Stimulated activated effector memory CD8-positive, alpha-beta T cell treated with anti-CD3 and anti-CD28 coated beads, Interleukin-12 subunit alpha, Interleukin-12 subunit beta, amount 100 ng/mL, for 72 hours (primary cell): ENCODE measurements at regions not wholly inside any gene's neighbourhood (a gene's known extent, or its start where the extent isn't known, plus 50 kb on each side); places are given as distances from the start of the nearest gene placed in this dataset.
"Not testable (repeated sequence)": the region's sequence is repeated elsewhere in the genome, so short reads cannot be mapped to it uniquely, and the experiment has no call there.

Source experiments
- ATAC-seq: fragments of 150-1000 bp; cut with Tn5 transposase; 2 replicates; pipeline ENCODE4 v1.10.0; 2021
- DNase-seq, 2 donors: peaks; one replicate each; pipeline ENCODE4 v3.0.0; 2021 to 2022; ENCODE audit warnings: low spot score in 2 of 2
- H3K27ac Mint-ChIP-seq: one replicate; pipeline ENCODE4 v1.8.0; 2022; ENCODE audit warnings: mild to moderate bottlenecking, mixed read lengths
- H3K36me3 Mint-ChIP-seq: one replicate; pipeline ENCODE4 v1.8.0; 2022; ENCODE audit warnings: mild to moderate bottlenecking, mixed read lengths
- H3K4me1 Mint-ChIP-seq: one replicate; pipeline ENCODE4 v1.8.0; 2022; ENCODE audit warnings: mixed read lengths
- H3K4me3 Mint-ChIP-seq: one replicate; pipeline ENCODE4 v1.8.0; 2022; ENCODE audit warnings: mild to moderate bottlenecking, mixed read lengths
- H3K9me3 Mint-ChIP-seq: one replicate; pipeline ENCODE4 v1.8.0; 2022; ENCODE audit warnings: mixed read lengths

DNA sequence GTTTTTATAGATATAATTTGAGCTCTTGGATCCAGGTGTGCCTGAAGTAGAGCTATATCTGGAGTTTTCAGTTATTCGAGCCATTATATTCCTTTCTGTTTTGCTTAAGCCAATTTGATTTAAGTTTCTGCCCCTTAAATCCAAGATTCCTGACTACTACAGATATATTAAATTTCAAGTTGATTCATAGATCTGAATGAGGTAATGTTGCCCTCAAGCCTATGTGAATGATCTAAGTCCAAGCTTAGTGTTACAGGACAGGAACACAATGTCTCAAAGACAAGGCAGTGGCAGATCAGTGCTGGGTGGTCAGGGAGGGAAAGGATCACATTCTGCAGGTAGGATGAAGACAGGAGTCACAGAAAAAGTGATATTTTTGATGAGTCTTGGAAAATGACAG lies 75.7 kb upstream of the CTBP2 start:
- H3K9me3 Mint-ChIP-seq: peaks cover 17% of the 10 kb centered on the region
- ATAC-seq (no peak), DNase-seq (no peak)
- no peak overlapping the region for H3K27ac Mint-ChIP-seq
- H3K4me3 Mint-ChIP-seq: no peak overlapping the region
- no peaks in the 10 kb centered on the region for H3K4me1 Mint-ChIP-seq
- H3K36me3 Mint-ChIP-seq: no peaks in the 10 kb centered on the region

DNA sequence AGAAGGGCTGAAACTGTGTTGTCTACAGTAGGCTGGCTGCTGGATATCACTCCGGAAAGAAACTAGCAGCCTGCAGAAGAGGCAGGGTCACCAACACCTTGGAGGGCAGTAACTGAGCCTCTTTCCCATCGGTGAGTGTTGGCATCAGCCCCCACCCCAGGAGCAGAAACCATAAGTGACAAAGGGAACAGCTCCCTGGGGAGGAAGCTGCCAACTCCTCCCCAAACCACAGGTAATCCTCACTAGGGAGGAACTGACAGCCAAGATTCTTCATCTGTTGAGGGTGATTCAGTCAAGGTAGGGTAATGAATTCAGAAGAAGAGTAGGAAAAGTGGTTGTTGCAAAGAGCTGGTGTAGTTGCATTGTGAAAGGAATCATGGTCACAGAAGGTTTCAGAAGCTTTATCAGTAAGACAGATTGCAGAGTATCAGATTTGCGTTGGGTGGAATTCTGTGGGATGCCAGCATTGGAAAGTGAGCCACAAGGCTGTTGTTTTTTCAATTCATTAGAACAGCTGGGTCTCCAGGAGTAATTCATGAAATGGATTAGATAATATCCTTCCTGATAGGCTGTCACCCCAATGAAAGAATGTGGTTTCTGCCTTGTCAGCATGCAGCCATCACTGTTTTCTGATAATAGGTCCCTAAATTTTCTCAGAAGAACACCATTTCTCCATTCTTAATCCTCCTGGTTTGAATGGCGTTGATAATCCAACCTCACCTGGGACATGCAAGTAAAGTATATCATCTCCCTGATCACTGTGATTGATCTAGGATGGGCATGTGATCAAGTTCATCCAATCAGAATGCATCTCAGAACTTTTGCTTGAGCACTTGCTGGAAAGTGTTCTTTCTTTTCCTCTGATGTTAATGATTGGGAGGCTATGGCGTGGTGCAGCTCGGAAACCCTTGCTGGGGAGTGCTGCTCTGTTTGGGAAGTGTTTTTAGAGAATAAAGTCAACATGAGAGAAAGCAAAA lies 75.0 kb upstream of the CTBP2 start:
- peaks cover 17% of the 10 kb centered on the region for H3K9me3 Mint-ChIP-seq
- no peak for DNase-seq
- no peaks in the 10 kb centered on the region for H3K4me1 Mint-ChIP-seq
- no peak for ATAC-seq
- no peaks in the 10 kb centered on the region for H3K36me3 Mint-ChIP-seq
- no peak overlapping the region for H3K4me3 Mint-ChIP-seq
- no peak overlapping the region for H3K27ac Mint-ChIP-seq

DNA sequence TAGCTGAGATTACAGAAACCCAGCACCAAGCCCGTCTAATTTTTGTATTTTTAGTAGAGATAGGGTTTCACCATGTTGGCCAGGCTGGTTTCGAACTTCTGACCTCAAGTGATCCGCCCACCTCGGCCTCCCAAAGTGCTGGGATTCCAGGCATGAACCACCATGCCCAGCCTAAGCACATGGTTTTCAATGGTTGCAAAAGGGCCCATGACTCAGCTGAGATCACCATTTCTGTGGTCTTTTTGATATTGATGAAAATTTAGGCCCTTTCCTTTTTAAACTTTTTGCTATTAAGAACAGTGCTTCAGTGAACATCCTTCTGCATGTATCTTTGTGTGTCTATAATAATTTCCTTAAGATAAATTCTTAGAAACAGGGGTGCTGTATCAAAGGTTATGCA lies 74.2 kb upstream of the CTBP2 start:
- not testable (repeated sequence) for H3K27ac Mint-ChIP-seq, H3K36me3 Mint-ChIP-seq, DNase-seq, ATAC-seq, H3K4me1 Mint-ChIP-seq, H3K4me3 Mint-ChIP-seq
- H3K9me3 Mint-ChIP-seq: peaks cover 17% of the 10 kb centered on the region

DNA sequence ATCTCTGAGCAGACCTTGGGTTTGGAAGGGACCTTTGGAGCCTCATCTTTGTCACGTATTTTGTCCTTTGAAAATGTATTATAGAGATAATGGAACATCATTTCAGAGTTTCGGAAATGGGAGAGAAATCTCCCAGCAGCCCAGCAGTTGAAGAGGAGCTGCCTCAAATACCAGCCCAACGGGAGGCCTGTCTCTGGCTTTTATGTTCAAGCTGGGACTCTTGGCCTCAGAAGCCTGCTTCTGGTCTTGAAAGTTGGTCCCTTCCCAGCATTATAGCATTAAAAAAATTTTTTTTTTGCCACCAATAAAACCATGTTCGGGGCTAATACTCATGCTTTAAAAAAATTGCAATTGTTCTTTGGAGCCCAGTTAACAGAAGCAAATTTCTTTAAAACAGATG lies 73.4 kb upstream of the CTBP2 start:
- DNase-seq (no peak), ATAC-seq (no peak)
- Mint-ChIP-seq H3K4me3 (no peak overlapping the region), H3K27ac (no peak overlapping the region), H3K9me3 (peaks cover 11% of the 10 kb centered on the region), H3K36me3 (no peaks in the 10 kb centered on the region), H3K4me1 (no peaks in the 10 kb centered on the region)

DNA sequence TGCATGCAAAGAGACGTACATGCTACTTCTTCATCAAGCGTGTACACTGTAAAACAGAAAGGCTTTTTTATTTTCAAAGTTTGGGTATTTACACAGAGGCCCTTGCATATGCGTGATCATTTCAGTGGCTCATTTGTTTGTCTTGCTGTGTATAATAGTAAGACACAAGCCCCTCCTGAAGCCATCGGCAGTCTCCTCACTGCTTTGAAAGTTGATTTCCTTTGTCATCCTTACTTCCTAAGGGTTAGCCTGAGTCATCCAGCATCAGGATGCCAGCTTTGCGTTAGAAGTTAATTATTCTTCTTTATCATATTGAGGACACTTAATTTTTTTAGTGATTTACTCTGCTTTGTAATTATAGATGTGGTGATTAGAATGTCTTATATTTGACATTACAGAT lies 72.5 kb upstream of the CTBP2 start:
- DNase-seq (no peak), ATAC-seq (no peak)
- Mint-ChIP-seq H3K36me3 (no peaks in the 10 kb centered on the region), H3K27ac (no peak overlapping the region), H3K4me1 (no peaks in the 10 kb centered on the region), H3K9me3 (peaks cover 3% of the 10 kb centered on the region), H3K4me3 (no peak overlapping the region)

DNA sequence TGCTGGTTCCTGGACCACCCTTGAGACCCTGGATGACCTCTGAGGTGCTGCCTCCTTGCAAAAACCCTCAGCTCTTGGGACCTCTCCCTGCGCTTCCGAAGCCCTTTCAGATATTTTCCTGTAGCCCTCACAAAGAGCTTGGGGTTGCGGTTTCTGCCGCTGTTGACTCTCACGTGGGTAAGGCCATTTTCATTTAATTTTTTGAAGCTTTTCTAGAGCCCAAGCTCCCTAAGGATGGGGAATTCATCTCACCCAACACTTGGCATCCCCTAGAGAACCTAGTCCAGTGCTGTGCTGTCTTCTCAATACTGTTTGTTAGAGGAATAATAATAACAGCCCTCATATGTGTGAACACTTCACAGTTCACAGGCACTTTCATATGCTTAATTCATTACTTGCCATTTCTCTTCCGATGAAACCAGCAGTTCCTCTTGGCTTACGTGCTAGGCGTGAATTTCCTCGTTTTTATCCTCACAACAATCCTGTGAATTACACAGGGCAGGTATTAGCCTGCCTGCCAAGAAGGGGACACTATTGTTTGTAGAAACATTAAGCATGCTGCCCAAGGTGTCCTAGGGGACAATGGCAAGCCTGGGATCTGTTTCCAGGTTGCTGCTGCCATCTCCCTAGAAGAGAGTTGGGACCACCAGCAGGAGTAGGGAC lies 71.6 kb upstream of the CTBP2 start:
- peaks cover 4% of the 10 kb centered on the region for H3K9me3 Mint-ChIP-seq
- no peak overlapping the region for H3K27ac Mint-ChIP-seq
- H3K4me1 Mint-ChIP-seq: no peaks in the 10 kb centered on the region
- no peak overlapping the region for H3K4me3 Mint-ChIP-seq
- DNase-seq (no peak), ATAC-seq (no peak)
- no peaks in the 10 kb centered on the region for H3K36me3 Mint-ChIP-seq

DNA sequence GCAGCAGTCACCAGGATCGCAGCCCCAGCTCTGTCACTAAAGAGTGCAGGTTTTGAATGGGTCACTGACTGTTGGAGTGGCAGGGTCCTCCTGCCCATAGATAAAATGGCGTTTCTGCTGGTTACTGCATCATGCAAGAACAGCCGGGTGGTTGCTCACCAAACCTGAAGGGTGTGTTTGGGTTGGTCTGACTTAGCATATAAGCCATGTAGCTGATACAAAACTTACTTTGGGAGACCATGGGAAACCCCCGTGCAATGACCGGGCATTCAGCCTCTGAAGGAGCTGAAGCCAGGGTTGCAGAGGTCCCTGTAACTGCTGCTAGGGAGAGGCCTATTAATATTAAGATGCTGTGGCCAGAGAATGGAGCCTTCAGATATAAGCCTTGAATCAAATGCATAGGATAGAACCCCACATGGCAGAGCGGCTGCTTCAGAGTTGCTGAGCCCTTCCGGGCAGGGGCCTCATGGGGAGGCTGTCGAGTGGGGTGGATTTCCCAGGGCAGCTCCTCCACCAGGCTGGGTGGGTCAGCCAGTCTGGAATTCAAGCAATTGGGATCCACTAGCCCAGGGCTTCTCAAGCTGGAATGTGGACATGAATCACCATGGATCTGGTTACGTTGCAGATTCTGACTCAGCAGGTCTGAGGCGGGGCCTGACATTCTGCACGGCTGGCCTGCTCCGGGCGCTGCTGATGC lies 70.9 kb upstream of the CTBP2 start:
- no peak for DNase-seq
- H3K4me3 Mint-ChIP-seq: no peak overlapping the region

DNA sequence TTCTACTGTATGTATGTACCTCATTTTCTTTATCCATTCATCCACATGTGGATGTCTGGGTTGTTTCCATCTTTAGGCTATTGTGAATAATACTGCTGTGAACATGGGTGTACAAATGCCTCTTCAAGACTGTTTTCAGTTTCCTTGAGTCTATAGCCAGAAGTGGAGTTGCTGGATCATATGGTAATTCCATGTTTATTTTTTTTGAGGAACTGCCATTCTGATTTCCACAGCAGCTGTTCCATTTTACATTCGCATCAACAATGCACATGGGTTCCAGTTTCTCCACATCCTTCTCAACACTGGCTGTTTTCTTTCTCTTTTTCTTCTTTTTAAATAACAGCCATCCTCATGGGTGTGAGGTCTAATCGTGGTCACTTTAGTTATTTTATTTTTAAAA lies 69.9 kb upstream of the CTBP2 start:
- ATAC-seq: no peak
- Mint-ChIP-seq H3K9me3 (peaks cover 2% of the 10 kb centered on the region), H3K4me3 (no peak overlapping the region), H3K36me3 (no peaks in the 10 kb centered on the region), H3K27ac (no peak overlapping the region), H3K4me1 (no peaks in the 10 kb centered on the region)
- no peak for DNase-seq

More for the DNA sequence above, 70.9 kb upstream of the CTBP2 start:
- no peak for ATAC-seq
- no peaks in the 10 kb centered on the region for H3K4me1 Mint-ChIP-seq
- H3K27ac Mint-ChIP-seq: no peak overlapping the region
- H3K9me3 Mint-ChIP-seq: peaks cover 2% of the 10 kb centered on the region
- H3K36me3 Mint-ChIP-seq: no peaks in the 10 kb centered on the region

DNA sequence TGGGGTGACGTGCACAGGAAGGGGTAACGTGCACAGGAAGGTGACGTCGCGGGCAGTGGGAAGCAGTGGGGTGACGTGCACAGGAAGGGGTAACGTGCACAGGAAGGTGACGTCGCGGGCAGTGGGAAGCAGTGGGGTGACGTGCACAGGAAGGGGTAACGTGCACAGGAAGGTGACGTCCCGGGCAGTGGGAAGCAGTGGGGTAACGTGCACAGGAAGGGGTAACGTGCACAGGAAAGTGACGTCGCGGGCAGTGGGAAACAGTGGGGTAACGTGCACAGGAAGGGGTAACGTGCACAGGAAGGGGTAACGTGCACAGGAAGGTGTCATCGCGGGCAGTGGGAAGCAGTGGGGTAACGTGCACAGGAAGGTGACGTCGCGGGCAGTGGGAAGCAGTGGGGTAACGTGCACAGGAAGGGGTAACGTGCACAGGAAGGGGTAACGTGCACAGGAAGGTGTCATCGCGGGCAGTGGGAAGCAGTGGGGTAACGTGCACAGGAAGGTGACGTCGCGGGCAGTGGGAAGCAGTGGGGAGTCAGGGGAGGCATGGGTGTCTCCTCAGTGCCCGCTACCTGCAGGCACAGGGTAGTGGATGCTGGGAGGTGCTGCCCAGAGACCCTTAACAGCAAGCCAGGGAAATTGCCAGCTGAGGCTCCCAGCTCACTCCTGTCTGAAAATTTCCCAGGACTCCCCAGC lies 68.0 kb upstream of the CTBP2 start:
- H3K4me1 Mint-ChIP-seq, ATAC-seq, DNase-seq, H3K9me3 Mint-ChIP-seq, H3K4me3 Mint-ChIP-seq, H3K27ac Mint-ChIP-seq, H3K36me3 Mint-ChIP-seq: not testable (repeated sequence)

DNA sequence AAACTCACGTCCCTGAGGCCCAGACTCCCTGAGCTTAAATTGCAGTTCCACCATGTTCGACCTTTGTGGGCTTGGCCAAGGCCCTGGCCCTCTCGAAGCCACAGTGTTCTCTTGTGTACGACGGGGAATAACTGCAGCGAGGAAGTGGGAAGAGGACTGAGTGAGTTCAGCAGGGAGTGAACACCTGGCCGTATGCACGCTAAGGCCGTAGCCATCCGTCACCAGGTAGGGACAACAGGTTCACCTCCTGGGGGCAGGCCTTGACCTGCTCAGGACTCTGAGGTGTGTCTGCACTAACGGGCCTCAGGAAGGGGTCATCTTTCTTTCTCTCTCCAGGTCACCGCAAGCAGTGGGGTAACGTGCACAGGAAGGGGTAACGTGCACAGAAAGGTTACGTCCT lies 67.2 kb upstream of the CTBP2 start:
- Mint-ChIP-seq H3K4me1 (no peaks in the 10 kb centered on the region), H3K9me3 (peaks cover 2% of the 10 kb centered on the region), H3K4me3 (no peak overlapping the region), H3K27ac (no peak overlapping the region), H3K36me3 (no peaks in the 10 kb centered on the region)
- ATAC-seq: no peak
- DNase-seq: no peak

DNA sequence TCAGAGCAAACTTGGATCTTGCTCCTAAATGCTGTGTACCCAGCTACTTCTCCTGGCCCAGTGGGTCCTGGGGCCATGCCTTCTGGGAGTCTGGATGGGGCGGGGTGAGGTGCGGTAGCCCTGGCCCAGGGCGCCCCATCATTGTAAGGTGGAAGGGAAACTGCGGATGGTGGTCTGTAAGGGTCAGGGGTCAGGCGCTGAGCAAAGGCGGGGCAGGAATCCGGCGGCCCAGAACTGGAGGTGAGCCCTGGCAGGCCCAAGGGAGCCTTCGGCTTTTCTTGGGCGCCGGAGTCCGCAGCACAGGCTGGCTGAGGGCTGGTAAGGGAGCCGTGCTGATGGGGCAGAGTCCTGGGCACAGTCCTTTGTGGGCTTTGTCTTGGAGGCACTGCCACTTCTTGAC lies 66.5 kb upstream of the CTBP2 start:
- ATAC-seq: no peak
- H3K4me3 Mint-ChIP-seq: no peak overlapping the region
- H3K27ac Mint-ChIP-seq: no peak overlapping the region
- H3K36me3 Mint-ChIP-seq: no peaks in the 10 kb centered on the region
- no peak for DNase-seq
- no peaks in the 10 kb centered on the region for H3K4me1 Mint-ChIP-seq
- peaks cover 2% of the 10 kb centered on the region for H3K9me3 Mint-ChIP-seq

DNA sequence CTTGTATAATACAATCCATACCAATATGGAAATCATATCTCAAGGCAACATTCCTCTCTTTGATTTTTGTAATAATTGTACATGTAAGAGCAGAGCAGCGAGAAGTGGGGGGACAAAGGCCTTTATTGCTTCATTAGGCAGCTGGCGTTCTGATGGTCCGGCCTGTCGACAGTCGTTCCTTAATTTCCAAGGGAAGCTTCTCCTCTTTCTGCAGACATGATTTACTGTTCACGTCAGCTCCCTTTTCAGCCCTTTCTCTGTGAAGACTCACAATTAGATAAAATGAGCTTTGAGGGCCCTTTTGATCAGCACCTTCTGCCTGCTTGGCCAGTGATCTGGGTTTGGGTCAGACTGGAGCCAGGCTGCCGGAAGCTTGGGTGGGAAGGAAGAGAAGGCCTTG lies 65.6 kb upstream of the CTBP2 start:
- no peak for ATAC-seq
- Mint-ChIP-seq H3K9me3 (peaks cover 2% of the 10 kb centered on the region), H3K4me3 (no peak overlapping the region), H3K27ac (no peak overlapping the region), H3K4me1 (no peaks in the 10 kb centered on the region), H3K36me3 (no peaks in the 10 kb centered on the region)
- DNase-seq: no peak

DNA sequence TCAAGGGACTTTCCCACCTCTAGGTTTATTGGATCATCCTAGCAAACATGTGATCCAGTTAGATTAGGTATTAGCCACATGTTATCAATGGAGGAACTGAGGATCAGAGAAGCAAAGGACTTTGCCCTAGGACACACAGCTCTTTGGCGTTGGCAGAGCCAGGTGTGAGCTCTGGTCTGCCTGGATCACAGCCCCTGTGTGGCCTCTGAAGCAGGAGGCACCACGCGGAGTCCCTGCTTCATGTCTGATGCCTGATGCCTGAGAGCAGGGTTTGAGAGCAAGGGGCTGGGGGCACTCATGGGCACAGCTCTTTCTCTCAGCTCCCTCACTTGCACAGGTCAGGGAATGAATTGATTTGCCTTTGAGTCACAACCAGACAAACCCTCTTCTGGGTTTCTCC lies 64.7 kb upstream of the CTBP2 start:
- H3K36me3 Mint-ChIP-seq: no peaks in the 10 kb centered on the region
- no peak overlapping the region for H3K4me3 Mint-ChIP-seq

DNA sequence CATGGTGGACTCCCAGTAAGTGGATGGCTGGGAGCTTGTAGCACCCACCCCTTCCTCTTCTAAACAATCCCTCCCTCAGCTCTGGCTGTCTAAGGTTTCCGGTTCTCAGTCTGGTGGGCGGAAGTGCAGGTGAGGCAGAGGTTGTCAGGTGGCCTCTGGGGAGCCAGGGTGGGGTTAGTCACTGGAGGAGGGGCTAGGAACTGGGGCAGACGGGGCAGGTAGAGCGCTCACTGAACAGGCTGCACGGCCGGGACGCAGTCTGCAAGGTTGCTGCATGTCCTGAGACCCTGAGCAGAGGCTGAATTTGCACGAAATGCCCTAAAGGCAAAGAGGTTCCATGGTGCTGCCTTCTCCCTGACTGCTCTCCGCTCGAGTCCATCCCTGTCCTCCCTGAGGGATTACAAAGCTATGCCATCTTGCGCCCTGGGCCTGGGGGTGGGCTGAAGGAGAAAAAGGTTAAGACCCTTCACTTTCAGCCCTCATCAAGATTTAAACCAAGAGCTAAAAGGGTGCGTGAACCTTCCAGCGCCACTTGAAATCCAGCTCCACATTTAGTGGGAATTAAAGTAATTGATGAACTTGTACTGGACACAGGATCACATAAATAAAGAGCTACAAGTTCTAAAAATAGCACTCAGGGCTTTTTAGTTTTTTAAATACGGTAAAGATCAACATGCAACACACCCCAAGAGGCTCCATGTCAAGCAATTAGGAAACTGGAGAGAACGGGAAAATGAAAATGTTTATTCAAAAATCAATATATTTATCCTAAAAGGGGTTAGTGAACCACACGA lies 62.3 kb upstream of the CTBP2 start:
- no peaks in the 10 kb centered on the region for H3K4me1 Mint-ChIP-seq
- H3K27ac Mint-ChIP-seq: no peak overlapping the region
- ATAC-seq (no peak), DNase-seq (no peak)
- H3K9me3 Mint-ChIP-seq: peaks cover 2% of the 10 kb centered on the region
- H3K4me3 Mint-ChIP-seq: no peak overlapping the region
- no peaks in the 10 kb centered on the region for H3K36me3 Mint-ChIP-seq

More for the DNA sequence above, 64.7 kb upstream of the CTBP2 start:
- Mint-ChIP-seq H3K4me1 (no peaks in the 10 kb centered on the region), H3K27ac (no peak overlapping the region), H3K9me3 (peaks cover 2% of the 10 kb centered on the region)
- no peak for DNase-seq
- ATAC-seq: no peak
